GM18867 (cell line): ENCODE measurements at regions not wholly inside any gene's neighbourhood (a gene's known extent, or its start where the extent isn't known, plus 50 kb on each side); places are given as distances from the start of the nearest gene placed in this dataset.

ENCODE experiments used
- ATAC-seq: cut with Tn5 transposase; IDR thresholded peaks from one replicate; pipeline ENCODE4 v1.9.1; 2021; ENCODE audit warnings: mild to moderate bottlenecking, moderate library complexity; ENCODE audit not compliant: unreplicated experiment

GRCh38 chrX:2608638-2609430 is 82.3 kb upstream of the CD99 start:
- ATAC-seq, result peak; percentile 95

- ATAC-seq, result no peak
Observed at GRCh38 chrX:2607113-2607512, 84.0 kb upstream of the CD99 start.

- no peak for ATAC-seq
Observed at GRCh38 chrX:2600564-2600963, 90.5 kb upstream of the CD99 start.

GRCh38 chrX:2596555-2597255 is 94.4 kb upstream of the CD99 start:
- ATAC-seq, result no peak

GRCh38 chrX:2596045-2596444 is 95.0 kb upstream of the CD99 start:
- ATAC-seq, result no peak

- no peak for ATAC-seq
Observed at GRCh38 chrX:2595258-2595657, 94.5 kb upstream of the DHRSX start.

DNA sequence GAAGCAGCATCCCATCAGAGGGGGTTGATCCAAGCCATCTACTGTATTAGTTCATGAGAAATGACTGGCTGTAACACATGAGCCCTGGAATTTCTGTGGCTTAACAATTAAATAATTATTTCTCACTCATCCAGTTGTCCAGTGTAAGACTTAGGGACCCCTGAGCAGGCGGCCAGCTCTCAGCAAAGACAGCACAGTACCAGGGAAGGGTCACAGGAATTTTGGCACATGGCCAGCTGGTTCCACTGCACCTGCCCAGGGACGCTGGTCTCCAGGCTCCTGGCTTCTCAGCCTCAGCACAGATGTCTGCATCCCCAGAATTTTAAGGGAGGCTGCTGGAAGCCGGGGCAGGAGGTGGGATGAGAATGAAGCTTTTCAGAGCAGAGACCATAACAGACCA is 93.7 kb upstream of the DHRSX start:
- no peak for ATAC-seq

GRCh38 chrX:2592279-2592678 is 91.5 kb upstream of the DHRSX start:
- ATAC-seq, result no peak

- no peak for ATAC-seq
Observed at GRCh38 chrX:2589186-2590020, 88.6 kb upstream of the DHRSX start.

- no peak for ATAC-seq
Observed at GRCh38 chrX:2588049-2588448, 87.3 kb upstream of the DHRSX start.

DNA sequence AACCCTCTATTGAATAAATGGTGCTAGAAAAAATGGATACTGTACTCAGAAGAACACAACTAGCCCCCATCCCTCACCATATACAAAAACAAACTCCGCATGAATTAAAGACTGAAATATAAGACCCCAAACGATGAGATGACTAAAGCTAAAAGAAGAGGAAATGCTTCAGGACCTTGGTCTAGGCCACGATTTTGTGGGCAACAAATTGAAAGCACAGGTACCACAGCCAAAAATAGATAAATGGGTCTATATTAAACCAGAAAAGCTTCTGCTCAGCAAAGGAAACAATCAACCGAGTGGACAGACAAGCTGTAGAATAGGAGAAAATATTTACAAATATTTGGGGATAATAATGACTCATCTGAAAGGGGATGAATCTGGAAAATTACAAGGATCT is 86.4 kb upstream of the DHRSX start:
- no peak for ATAC-seq

DNA sequence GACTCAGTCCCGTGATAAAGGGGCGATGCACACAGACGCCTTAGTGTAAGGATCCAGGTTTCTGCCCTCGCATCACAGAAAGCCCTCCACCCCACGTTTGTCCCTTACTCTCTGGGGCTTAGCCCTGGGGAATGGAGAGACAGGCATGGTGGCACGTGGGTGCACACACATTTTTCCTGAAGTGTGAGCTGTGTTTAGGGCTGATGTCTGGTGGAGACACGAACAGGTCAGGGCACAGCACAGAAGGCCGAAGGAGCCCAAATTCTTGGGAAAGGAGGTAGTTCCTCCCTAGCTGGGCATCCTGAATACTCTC is 84.3 kb upstream of the DHRSX start:
- no peak for ATAC-seq

DNA sequence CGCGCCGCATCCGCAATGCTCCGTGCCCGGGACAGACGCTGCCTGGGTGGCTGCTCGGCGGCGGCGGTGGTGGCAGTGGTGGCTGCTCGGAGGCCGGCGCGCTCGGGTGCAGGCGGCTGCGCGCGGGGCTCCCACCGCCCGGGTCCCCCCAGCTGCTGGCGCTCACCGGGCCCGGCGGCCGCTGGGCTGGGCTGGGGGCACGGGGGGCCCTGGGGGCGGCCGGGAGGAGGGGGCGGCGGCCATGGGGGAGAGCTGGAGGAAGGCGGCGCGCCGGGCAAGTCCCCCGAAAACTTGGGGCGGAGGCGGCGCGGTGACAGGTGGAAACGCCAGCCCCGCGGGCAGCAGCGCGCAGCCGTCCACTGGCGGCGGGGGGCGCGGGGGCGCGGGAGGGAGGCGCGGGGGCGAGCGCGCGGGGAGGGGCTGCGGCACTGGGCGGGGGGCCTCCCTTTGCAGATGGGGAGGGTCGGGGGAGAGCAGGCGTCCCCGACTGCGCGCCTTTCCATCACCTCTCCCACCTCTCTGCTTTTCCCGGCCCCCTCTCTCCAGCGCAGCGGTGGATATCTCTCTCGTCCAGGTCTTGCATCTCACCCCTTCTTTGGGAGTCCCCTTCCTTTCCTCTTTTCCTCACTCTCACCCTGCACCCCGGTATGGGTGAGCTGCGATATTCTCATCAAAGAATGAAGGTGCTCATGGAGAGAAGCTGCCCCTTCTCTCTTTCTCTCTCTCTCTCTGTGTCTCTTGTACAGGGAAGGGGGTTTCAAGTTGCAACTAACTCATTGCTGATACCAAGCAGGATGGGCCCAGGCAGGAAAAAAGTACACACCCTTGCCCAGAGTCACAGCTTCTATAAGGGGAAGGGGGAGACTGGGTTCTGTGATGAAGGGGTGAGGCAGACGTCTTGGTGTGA is 83.7 kb upstream of the DHRSX start:
- no peak for ATAC-seq

DNA sequence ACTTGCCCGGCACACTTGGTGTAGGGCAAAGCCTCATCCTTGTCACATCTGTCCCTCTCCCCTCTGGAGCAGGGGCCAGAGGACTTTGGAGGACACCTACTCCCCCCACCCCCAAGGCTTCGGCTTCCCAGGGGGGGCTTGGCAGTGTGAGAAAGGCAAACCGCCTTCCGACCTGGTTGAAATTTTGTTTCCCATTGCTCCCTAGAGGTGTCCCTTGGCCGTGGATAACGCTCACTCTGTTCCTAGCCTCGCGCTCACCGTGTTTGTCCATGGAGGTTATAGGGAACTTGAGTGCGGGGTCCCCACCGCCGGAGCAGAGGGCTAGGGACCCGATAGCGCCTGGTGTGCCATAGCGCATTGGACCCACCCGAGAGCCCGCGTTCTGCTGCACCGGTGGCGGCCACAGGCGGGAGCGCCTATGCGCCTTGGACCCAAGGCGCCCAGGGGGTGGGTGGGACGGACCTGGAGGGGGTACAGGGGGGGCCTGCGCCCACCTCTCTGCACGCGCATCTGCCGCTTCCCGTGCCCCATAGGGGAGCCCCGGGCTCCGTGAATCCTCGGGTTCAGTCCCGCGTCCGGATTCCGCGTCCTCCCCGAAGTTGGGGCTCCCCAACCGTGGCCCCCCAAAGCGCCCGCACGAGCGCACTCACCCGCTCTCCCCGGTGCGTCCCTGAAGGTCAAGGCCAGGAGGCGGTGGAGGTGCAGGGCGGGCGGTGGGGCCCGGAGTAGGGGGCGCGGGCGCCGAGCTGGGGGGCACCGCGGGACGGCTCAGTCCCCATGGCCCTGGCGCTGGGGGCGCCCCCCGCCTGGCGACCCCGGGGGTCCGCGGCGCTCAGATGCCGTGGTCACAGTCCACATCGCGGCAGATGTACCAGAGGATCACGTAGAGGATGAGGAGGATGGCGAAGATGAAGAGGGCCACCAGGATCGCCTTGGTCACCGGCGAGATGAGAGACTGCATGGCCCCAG is 82.7 kb upstream of the DHRSX start:
- ATAC-seq, result no peak

- ATAC-seq, result no peak
Observed at GRCh38 chrX:2582667-2583066, 81.9 kb upstream of the DHRSX start.

- no peak for ATAC-seq
Observed at GRCh38 chrX:2581296-2581695, 80.5 kb upstream of the DHRSX start.

DNA sequence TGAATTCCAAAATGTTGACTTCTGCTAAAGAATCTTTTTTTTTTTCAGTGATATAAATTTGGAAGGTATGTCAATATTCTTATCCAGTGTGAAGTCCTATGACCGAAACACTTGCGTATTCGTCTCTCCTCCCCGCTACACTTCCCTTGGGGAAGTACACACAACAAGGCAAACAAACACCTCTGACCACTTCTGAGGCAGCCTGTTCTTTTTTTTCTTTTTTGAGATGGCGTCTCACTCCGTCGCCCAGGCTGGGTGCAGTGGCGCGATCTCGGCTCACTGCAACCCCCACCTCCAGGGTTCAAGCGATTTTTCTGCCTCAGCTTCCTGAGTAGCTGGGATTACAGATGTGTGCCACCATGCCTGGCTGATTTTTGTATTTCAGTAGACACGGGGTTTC is 78.1 kb upstream of the DHRSX start:
- ATAC-seq, result peak; percentile 56

DNA sequence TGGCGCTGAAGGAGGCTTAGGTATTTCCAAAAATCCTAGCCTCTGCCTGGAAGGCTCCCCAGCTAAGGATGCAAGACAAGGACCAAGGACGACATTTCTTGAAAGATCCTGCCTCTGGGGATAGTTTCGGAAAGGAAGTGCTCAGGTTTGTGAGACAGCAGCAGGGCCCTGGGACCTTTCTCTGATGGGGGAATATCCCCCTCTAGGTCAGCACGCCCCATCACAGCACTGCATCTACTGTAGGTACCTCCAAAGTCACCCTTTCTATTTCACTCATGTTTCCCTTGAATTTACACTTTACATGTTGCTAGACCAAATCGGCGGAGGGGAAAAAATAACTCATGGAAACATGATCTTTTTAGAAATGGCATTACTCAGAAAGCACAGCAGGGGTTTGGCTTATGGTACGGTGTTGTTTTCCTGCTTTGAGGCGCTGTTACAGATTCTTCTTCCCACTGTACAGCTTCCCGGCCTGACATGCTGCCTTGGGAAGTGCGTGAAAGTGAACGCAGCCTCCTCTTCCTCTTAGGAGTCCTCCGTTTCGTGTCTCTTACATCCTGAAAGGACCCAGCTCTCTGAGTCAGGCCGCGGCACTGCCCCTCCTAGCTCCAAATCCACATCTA is 77.2 kb upstream of the DHRSX start:
- ATAC-seq, result no peak

DNA sequence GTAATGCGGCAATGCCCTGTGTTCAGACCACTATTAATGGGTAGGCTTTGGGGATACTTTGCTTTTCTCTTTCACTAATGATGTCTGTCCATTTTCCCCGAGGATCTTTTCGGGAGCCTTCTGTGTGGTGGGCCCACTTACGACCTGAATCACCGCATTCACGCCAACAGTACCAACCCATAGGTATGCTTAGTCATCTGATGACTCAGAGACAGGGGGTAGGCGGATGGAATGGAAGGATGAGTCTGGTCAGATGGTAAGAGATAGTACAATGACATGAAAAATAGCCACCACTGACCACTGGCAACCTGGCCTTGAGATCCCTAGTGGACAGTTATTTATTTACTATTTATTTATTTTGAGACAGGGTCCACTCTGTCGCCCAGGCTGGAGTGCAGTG is 76.0 kb upstream of the DHRSX start:
- ATAC-seq, result no peak
